Renal cortex interstitium (tissue), 11 donors: ENCODE measurements at regions not wholly inside any gene's neighbourhood (a gene's known extent, or its start where the extent isn't known, plus 50 kb on each side); places are given as distances from the start of the nearest gene placed in this dataset.
A peak's percentile ranks its signal among the peaks of the same experiment; 100 is the strongest.
"Not testable (repeated sequence)": the region's sequence is repeated elsewhere in the genome, so short reads cannot be mapped to it uniquely, and the experiment has no call there.

Experiments
- DNase-seq, 11 donors: peaks; one replicate each; pipeline ENCODE4 v3.0.0-alpha.2; 2013; ENCODE audit warnings: low read depth in 9 of 11, low spot score in 4 of 11; ENCODE audit errors: extremely low read depth in 1 of 11

GRCh38 chr6:141175458-141175857 lies 957.3 kb upstream of the GJE1 start:
- DNase-seq: not testable (repeated sequence)

GRCh38 chr6:141174932-141175331 lies 957.8 kb upstream of the GJE1 start:
- no peak for DNase-seq

- no peak for DNase-seq
Measured at GRCh38 chr6:141173529-141173928, 959.2 kb upstream of the GJE1 start.

- no peak for DNase-seq
Measured at GRCh38 chr6:141169419-141169818, 963.3 kb upstream of the GJE1 start.

DNA sequence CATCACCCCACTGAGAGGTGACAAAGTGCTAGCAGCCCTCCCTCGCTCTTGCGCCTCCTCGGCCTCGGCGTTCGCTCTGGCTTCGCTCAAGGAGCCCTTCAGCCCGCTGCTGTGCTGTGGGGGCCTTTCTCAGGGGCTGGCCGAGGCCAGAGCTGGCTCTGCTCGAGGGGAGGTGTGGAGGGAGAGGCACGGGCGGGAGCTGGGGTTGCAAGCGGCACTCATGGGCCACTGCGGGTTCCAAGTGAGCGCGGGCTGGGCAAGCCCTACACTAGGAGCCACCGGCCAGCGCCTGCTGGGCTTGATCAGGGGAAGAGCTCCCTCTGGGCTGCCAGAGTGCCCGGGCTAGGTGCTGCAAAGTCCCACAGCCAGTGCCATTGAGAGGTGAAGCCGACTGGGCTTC lies 964.8 kb upstream of the GJE1 start:
- no peak for DNase-seq

DNA sequence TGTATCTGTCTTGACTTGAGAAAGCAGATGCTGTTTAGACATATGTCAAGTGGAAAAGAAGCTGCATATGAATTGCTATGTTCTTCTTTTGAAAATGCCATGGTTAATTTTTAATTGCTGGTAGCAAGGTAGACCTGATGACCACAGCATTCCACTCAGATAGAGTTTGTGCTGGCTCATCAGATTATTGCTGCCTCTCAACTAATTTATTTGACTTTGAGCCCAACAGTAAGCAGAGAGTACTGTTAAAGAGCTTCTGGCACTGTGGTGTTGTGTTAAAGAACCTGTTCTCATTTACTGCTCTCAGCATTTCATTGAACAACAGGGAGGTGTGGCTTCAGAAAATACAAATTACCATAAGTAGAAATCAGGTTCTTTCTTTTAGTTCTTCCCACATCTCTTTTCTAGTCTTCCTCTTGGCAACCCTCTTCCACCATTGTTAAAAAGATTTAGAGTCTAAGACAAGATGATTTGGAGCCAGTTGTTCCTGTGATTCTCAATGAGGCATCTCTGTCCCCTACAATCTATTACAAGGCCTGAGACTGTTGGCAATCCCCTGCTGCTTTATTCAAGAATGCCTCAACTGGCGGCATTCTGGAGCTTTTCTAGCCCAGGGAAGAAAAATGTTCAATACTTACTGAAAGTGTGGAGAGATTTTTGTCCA lies 967.6 kb upstream of the GJE1 start:
- peak in 1 of 11 donors; percentile 24 for DNase-seq

- DNase-seq: no peak
Measured at GRCh38 chr6:141164042-141164743, 968.5 kb upstream of the GJE1 start.

GRCh38 chr6:141163107-141163506 lies 969.6 kb upstream of the GJE1 start:
- no peak for DNase-seq

DNA sequence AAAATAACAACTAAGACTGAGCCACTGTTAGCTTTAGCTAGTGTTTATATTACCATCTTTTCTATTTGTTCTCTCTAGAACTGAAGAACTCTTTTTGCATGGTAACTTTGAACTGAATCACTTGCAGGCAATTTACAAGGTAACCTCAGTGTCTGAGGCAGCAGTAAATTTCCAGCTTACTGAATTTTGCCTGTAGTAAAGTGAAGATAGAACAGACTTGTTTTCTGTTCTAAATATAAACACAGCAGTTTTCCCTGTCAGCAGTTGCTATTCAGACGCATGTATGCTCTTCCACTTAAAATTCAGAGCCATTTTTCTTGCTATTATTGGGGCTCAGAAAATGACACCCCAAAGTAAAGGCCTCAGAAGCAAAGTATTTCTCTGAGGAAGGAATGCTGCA lies 974.0 kb upstream of the GJE1 start:
- no peak for DNase-seq

DNA sequence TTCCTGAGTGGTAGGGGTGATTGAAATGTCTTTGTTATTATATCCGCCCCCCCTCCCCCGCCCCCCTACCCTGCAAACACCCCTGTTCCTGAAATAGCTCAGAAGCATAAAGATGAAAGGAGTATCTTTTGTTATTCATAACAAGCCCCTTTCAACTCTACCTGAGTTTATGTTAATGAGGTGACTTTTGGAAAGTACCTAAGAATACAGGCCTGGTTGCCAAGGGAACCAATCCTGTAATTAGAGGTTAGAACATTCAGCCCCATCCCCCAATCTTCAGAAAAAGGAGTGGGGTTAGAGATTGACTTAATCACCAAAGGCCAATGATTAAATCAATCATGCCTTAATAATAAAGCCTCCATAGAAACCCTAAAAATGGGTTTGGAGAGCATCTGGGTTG lies 979.2 kb upstream of the GJE1 start:
- no peak for DNase-seq

- DNase-seq: no peak
Measured at GRCh38 chr6:141152951-141153350, 979.8 kb upstream of the GJE1 start.

DNA sequence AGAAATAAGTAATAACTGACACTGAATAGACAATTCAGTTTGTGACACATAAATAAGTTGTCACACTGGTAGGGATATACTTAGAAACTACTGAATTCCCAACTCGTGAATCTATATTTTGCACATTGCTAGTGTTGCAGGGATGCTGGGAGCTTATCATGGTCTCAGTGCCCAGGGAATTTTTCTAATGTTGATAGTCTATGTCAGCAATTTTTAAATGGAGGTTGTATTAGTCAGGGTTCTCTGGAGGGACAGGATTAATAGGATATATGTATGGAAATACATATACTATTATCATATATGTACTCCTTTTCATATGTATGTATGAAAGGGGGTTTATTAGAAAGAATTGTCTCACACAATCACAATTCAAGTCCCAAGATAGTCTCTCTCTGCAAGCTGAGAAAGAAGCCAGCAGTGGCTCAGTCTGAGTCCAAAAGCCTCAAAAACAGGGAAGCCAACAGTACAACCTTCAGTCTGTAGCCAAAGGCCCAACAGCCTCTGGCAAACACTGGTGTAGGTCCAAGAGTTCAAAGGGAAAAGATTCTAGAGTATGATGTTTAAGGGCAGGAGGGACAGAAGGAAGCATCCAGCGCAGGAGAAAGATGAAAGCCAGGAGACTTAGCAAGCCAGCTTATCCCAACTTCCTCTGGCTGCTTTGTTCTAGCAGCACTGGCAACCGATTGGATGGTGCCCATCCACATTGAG lies 980.9 kb upstream of the GJE1 start:
- no peak for DNase-seq

DNA sequence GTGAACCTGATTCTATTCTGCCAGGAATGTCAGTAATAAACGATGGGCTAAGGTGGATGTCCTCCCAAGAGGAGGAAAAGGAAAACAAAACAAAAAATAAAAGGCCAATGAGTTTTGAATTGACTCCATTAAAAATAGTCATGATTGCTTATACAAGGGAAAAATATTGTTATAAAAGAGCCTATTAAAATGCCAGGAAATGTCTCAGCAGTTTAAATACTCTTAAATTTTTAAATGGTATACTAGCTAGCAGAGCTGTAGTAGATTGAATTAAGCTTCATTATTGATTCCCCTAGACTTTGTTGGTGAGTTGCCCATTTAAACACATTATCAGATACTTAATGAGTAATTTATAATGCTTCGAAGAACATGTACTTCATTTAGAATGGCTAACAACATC lies 990.9 kb upstream of the GJE1 start:
- no peak for DNase-seq

GRCh38 chr6:141140905-141141304 lies 991.8 kb upstream of the GJE1 start:
- DNase-seq: no peak

DNA sequence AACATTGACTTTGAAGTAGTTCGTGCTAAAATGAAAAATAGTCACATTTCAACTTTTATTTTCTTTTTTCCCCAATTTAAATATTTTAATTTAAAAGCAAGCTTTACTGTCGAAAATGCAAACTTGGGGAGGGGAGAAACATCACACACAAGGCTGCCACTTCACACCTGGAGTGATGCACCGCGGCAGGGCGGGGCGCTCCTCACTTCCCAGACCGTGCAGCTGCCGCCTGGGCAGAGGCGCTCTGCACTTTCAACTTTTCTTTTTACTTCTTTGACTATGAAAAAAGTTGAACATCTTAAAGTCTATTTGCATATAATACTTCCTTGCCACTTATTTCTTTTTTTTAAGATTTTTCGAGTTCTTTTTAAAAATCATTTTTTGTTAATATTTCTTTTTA lies 993.3 kb upstream of the GJE1 start:
- DNase-seq: no peak

GRCh38 chr6:141134723-141135122 lies 998.0 kb upstream of the GJE1 start:
- no peak for DNase-seq

- DNase-seq: no peak
Measured at GRCh38 chr6:141133836-141134235, 998.9 kb upstream of the GJE1 start.

GRCh38 chr6:141133346-141133745 lies 999.4 kb upstream of the GJE1 start:
- no peak for DNase-seq

GRCh38 chr6:141131616-141132015 lies 1001.1 kb upstream of the GJE1 start:
- no peak for DNase-seq

DNA sequence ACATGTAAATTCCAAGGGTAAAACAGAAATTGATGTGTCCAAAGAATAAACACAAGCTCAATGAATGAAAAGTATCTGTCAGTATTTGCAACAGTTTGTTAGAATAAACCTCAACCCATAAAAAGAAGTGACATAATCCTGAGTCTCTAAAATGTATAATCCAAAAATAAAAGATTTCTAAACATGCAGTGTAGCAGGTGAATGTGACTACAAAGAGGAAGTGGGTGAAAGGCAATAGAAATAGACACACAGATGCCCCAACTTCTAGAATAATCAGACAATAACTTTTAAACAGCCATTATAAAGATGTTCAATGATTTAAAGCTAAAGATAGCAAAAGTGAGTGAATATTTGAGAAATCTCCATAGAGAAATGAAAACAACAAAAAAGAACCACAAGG lies 1009.2 kb upstream of the GJE1 start:
- DNase-seq: no peak
